K562 (cell line): ENCODE measurements at regions not wholly inside any gene's neighbourhood (a gene's known extent, or its start where the extent isn't known, plus 50 kb on each side); places are given as distances from the start of the nearest gene placed in this dataset.

Experiments
- ATAC-seq: fragments of 200-7000 bp; cut with Tn5 transposase; 3 replicates; pipeline ENCODE4 v1.9.1; 2020; ENCODE audit warnings: moderate library complexity
- BruUV-seq: library from RNA; stranded (reverse); fragments of 400-500 nt; replicated peaks from 2 replicates; lab custom pipeline; 2021; lab: Mats Ljungman, UMichigan
- CTCF ChIA-PET: fragments of 300-600 bp; formaldehyde crosslinking; extraction: SDS; loops from one replicate; lab custom pipeline; 2021; ENCODE audit warnings: low intra/inter-chr PET ratio; lab: Yijun Ruan, JAX
- POLR2A ChIA-PET: fragments of 300-600, 350-650 bp; sonication (Branson Sonifier 250); formaldehyde crosslinking; extraction: SDS; loops from one replicate; lab custom pipeline; 2021; ENCODE audit warnings: antibody characterized with exemption, inconsistent platforms; lab: Yijun Ruan, JAX
- DNase-seq, 4 experiments: peaks; one replicate each; pipeline versions ENCODE4 v3.0.0 to v3.0.0-alpha.2; 2011 to 2018; ENCODE audit warnings: low spot score in 3 of 4, mixed read lengths in 3 of 4; ENCODE audit errors: extremely low read depth in 1 of 4
- FAIRE-seq: peaks from 2 replicates; lab custom pipeline; 2011; peaks lifted over from hg19 to GRCh38; lab: Jason Lieb, UNC
- H2AFZ ChIP-seq: 2 replicates; pipeline ENCODE4 v1.6.0; 2011; ENCODE audit warnings: low read depth, low read length, control low read depth, inconsistent platforms
- H3K27ac ChIP-seq: fragments of 200-600 bp; 3 replicates; pipeline ENCODE4 v1.8.0; 2011; ENCODE audit warnings: low read depth, mild to moderate bottlenecking, control low read depth, inconsistent platforms, low read length, moderate library complexity, mixed read lengths; ENCODE audit errors: extremely low read depth
- H3K27me3 ChIP-seq, 2 experiments: fragments of 300-600 bp in 1 of 2; 2 replicates in 1 of 2; 3 replicates in 1 of 2; pipeline versions ENCODE4 v1.6.0 to v1.8.0; 2011; ENCODE audit warnings: inconsistent platforms in 2 of 2, low read length in 2 of 2, mild to moderate bottlenecking in 1 of 2, mixed read lengths in 1 of 2, moderate library complexity in 1 of 2; ENCODE audit not compliant: control insufficient read depth in 2 of 2, insufficient read depth in 2 of 2
- H3K36me3 ChIP-seq: fragments of 300-600 bp; 3 replicates; pipeline ENCODE4 v1.8.0; 2011; ENCODE audit warnings: mild to moderate bottlenecking, low read length, inconsistent platforms; ENCODE audit not compliant: control insufficient read depth, insufficient read depth
- H3K4me1 ChIP-seq, 2 experiments: fragments of 200-600 bp in 1 of 2; replicated peaks in 1 of 2; 2 replicates in 1 of 2; 3 replicates in 1 of 2; pipeline versions ENCODE4 v1.5.1 to v1.8.0; 2011; ENCODE audit warnings: inconsistent platforms in 2 of 2, low read length in 2 of 2, mild to moderate bottlenecking in 1 of 2, mixed read lengths in 1 of 2, moderate library complexity in 1 of 2; ENCODE audit not compliant: control insufficient read depth in 2 of 2, insufficient read depth in 2 of 2
- H3K4me2 ChIP-seq: 2 replicates; pipeline ENCODE4 v1.6.1; 2011; ENCODE audit warnings: low read length, control low read depth, inconsistent platforms, mixed read lengths; ENCODE audit not compliant: insufficient read depth
- H3K4me3 ChIP-seq: fragments of 200-600 bp; sonication (generic), shearing (Covaris generic); 2 replicates; pipeline ENCODE4 v1.5.1; 2016; ENCODE audit warnings: control low read depth, inconsistent platforms
- H3K79me2 ChIP-seq: fragments of 200-600 bp; 3 replicates; pipeline ENCODE4 v1.8.0; 2011; ENCODE audit warnings: low read length, inconsistent platforms; ENCODE audit not compliant: control insufficient read depth, insufficient read depth
- H3K9ac ChIP-seq, 2 experiments: 2 replicates each; pipeline versions ENCODE4 v1.6.0 to v1.6.1; 2011; ENCODE audit warnings: low read depth in 2 of 2, low read length in 2 of 2, control low read depth in 1 of 2, inconsistent platforms in 1 of 2, mild to moderate bottlenecking in 1 of 2, mixed read lengths in 1 of 2; ENCODE audit not compliant: insufficient read depth in 1 of 2
- H3K9me1 ChIP-seq: one replicate; pipeline ENCODE4 v1.6.0; 2011; ENCODE audit warnings: inconsistent platforms, mild to moderate bottlenecking, low read length, moderate library complexity; ENCODE audit not compliant: control insufficient read depth, insufficient read depth
- H3K9me3 ChIP-seq: replicated peaks from 2 replicates; pipeline ENCODE4 v1.5.1; 2011; ENCODE audit warnings: low read depth, low read length, inconsistent platforms; ENCODE audit not compliant: control insufficient read depth, insufficient read depth
- H4K20me1 ChIP-seq: replicated peaks from 2 replicates; pipeline ENCODE4 v1.6.1; 2011; ENCODE audit warnings: low read length, inconsistent platforms, mixed read lengths; ENCODE audit not compliant: control insufficient read depth, insufficient read depth
- PHF8 ChIP-seq: fragments of 200-600 bp; sonication (generic); IDR thresholded peaks from 2 replicates; pipeline ENCODE4 v1.6.1; 2012; ENCODE audit warnings: mixed run types, mild to moderate bottlenecking, inconsistent platforms, low read length, moderate library complexity, borderline replicate concordance
- WGBS: fragments of 100-300 bp; shearing (Covaris generic); methylation state at CpG from one replicate; pipeline ENCODE4 v1.1.6; 2016; ENCODE audit warnings: low coverage, mixed read lengths; ENCODE audit not compliant: insufficient coverage; ENCODE audit errors: missing lambda C conversion rate; 5-methylcytosine and 5-hydroxymethylcytosine counted together
- in situ Hi-C: fragments of 300-500 bp; cut with MboI; formaldehyde crosslinking; loops from 4 replicates; pipeline ENCODE4 v1.15.0; 2018; ENCODE audit warnings: inconsistent platforms, mixed read lengths
- intact Hi-C: fragments of 100-400 bp; cut with micrococcal nuclease; formaldehyde crosslinking; loops from 2 replicates; pipeline ENCODE4 v1.14.2; 2022
- TF ChIP-seq, protein P1 (sequence below), 2 experiments: fragments of 450-650 bp; formaldehyde crosslinking in 1 of 2; IDR thresholded peaks; 2 replicates each; pipeline versions ENCODE4 v1.4.0 to v1.6.1; 2014 to 2020; ENCODE audit warnings: mild to moderate bottlenecking in 2 of 2, borderline replicate concordance in 1 of 2, low read depth in 1 of 2
- TF ChIP-seq, protein P2 (sequence below): IDR thresholded peaks from 3 replicates; pipeline ENCODE4 v1.6.1; 2011; ENCODE audit warnings: borderline replicate concordance, mild to moderate bottlenecking, moderate library complexity; ENCODE audit not compliant: insufficient read length; ENCODE audit errors: extremely low read depth
- TF ChIP-seq, protein P3 (sequence below): sonication (generic); formaldehyde crosslinking; IDR thresholded peaks from 2 replicates; pipeline ENCODE4 v1.8.1; 2023; ENCODE audit warnings: mild to moderate bottlenecking, missing genetic modification reagents

DNA sequence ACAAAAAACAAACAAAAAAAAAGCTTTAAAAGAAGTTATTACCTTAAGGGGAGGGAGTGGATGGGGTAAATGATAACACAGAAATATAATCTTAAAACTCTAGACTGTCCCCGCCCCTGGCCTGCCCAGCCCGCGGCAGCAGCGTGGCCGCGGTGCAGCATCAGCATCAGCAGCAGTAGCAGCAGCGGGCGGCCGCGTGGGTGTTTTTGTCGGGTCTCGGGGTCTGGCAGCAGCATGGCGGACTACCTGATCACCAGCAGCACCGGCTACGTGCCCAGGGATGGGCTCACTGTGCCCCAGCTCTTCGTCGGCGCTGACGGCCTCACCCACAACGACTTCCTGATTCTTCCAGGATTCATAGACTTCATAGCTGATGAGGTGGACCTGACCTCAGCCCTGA lies 80.0 kb upstream of the ANKRD28 start:
- no peak overlapping the region for H3K4me3 ChIP-seq

More for the DNA sequence above, 80.0 kb upstream of the ANKRD28 start:
- no peak overlapping the region for H3K4me2 ChIP-seq
- TF ChIP-seq, protein P1, sequence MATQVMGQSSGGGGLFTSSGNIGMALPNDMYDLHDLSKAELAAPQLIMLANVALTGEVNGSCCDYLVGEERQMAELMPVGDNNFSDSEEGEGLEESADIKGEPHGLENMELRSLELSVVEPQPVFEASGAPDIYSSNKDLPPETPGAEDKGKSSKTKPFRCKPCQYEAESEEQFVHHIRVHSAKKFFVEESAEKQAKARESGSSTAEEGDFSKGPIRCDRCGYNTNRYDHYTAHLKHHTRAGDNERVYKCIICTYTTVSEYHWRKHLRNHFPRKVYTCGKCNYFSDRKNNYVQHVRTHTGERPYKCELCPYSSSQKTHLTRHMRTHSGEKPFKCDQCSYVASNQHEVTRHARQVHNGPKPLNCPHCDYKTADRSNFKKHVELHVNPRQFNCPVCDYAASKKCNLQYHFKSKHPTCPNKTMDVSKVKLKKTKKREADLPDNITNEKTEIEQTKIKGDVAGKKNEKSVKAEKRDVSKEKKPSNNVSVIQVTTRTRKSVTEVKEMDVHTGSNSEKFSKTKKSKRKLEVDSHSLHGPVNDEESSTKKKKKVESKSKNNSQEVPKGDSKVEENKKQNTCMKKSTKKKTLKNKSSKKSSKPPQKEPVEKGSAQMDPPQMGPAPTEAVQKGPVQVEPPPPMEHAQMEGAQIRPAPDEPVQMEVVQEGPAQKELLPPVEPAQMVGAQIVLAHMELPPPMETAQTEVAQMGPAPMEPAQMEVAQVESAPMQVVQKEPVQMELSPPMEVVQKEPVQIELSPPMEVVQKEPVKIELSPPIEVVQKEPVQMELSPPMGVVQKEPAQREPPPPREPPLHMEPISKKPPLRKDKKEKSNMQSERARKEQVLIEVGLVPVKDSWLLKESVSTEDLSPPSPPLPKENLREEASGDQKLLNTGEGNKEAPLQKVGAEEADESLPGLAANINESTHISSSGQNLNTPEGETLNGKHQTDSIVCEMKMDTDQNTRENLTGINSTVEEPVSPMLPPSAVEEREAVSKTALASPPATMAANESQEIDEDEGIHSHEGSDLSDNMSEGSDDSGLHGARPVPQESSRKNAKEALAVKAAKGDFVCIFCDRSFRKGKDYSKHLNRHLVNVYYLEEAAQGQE (IDR thresholded peaks at IDR 0.05; ENCODE audit: borderline replicate concordance): no peak
- TF ChIP-seq, protein P1 (CRISPR knock-in tag; IDR thresholded peaks at IDR 0.05; ENCODE audit: low read depth): no peak
- TF ChIP-seq, protein P2, sequence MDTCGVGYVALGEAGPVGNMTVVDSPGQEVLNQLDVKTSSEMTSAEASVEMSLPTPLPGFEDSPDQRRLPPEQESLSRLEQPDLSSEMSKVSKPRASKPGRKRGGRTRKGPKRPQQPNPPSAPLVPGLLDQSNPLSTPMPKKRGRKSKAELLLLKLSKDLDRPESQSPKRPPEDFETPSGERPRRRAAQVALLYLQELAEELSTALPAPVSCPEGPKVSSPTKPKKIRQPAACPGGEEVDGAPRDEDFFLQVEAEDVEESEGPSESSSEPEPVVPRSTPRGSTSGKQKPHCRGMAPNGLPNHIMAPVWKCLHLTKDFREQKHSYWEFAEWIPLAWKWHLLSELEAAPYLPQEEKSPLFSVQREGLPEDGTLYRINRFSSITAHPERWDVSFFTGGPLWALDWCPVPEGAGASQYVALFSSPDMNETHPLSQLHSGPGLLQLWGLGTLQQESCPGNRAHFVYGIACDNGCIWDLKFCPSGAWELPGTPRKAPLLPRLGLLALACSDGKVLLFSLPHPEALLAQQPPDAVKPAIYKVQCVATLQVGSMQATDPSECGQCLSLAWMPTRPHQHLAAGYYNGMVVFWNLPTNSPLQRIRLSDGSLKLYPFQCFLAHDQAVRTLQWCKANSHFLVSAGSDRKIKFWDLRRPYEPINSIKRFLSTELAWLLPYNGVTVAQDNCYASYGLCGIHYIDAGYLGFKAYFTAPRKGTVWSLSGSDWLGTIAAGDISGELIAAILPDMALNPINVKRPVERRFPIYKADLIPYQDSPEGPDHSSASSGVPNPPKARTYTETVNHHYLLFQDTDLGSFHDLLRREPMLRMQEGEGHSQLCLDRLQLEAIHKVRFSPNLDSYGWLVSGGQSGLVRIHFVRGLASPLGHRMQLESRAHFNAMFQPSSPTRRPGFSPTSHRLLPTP: no peak
- no peak for TF ChIP-seq PHF8
- TF ChIP-seq, protein P3, sequence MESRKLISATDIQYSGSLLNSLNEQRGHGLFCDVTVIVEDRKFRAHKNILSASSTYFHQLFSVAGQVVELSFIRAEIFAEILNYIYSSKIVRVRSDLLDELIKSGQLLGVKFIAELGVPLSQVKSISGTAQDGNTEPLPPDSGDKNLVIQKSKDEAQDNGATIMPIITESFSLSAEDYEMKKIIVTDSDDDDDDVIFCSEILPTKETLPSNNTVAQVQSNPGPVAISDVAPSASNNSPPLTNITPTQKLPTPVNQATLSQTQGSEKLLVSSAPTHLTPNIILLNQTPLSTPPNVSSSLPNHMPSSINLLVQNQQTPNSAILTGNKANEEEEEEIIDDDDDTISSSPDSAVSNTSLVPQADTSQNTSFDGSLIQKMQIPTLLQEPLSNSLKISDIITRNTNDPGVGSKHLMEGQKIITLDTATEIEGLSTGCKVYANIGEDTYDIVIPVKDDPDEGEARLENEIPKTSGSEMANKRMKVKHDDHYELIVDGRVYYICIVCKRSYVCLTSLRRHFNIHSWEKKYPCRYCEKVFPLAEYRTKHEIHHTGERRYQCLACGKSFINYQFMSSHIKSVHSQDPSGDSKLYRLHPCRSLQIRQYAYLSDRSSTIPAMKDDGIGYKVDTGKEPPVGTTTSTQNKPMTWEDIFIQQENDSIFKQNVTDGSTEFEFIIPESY (CRISPR knock-in tag): 0 out of 2 replicates have a peak, but pooled peaks have one; percentile 45
- ATAC-seq (no peak), DNase-seq (no peak), FAIRE-seq (no peak)
- H3K27me3 ChIP-seq: no peaks in the 10 kb centered on the region
- H3K9me1 ChIP-seq: no peaks in the 10 kb centered on the region
- H3K79me2 ChIP-seq: no peaks in the 10 kb centered on the region
- H2AFZ ChIP-seq: no peak overlapping the region
- no peaks in the 10 kb centered on the region for H4K20me1 ChIP-seq
- in situ Hi-C loops: no loop called here
- POLR2A ChIA-PET: no interaction called here
- H3K9ac ChIP-seq: no peak overlapping the region
- no TSS peak for BruUV-seq
- CTCF ChIA-PET: no interaction called here
- H3K27ac ChIP-seq: no peak overlapping the region
- intact Hi-C loops: no loop called here
- H3K36me3 ChIP-seq: no peaks in the 10 kb centered on the region
- H3K9me3 ChIP-seq: no peaks in the 10 kb centered on the region
- 88% methylated on average over 20 of the region's 20 CpGs for WGBS
- peaks cover 6% of the 10 kb centered on the region in 2 experiments; a peak in 3 of 5 replicates for H3K4me1 ChIP-seq
